ENCODE measurements at regions not wholly inside any gene's neighbourhood (a gene's known extent, or its start where the extent isn't known, plus 50 kb on each side); places are given as distances from the start of the nearest gene placed in this dataset.

GRCh38 chr2:120892271-120892966 is 156.8 kb downstream of the GLI2 start:
- FAIRE-seq, result no peak
- DNase-seq (ENCODE audit: extremely low spot score, insufficient read length, low read depth), result no peak

- FAIRE-seq (no peak), DNase-seq (ENCODE audit: extremely low spot score, insufficient read length, low read depth) (no peak)
Measured at GRCh38 chr2:120892967-120893667, 157.4 kb downstream of the GLI2 start.

GRCh38 chr2:120893811-120894584 is 158.3 kb downstream of the GLI2 start:
- no peak for FAIRE-seq
- no peak for DNase-seq (ENCODE audit: extremely low spot score, insufficient read length, low read depth)

- FAIRE-seq (no peak), DNase-seq (ENCODE audit: extremely low spot score, insufficient read length, low read depth) (no peak)
Measured at GRCh38 chr2:120894966-120895365, 159.3 kb downstream of the GLI2 start.

GRCh38 chr2:120896126-120896525 is 160.5 kb downstream of the GLI2 start:
- FAIRE-seq, result no peak

GRCh38 chr2:120896901-120897300 is 161.2 kb downstream of the GLI2 start:
- DNase-seq (ENCODE audit: extremely low spot score, insufficient read length, low read depth) (no peak), FAIRE-seq (no peak)

More at GRCh38 chr2:120896126-120896525, 160.5 kb downstream of the GLI2 start:
- no peak for DNase-seq (ENCODE audit: extremely low spot score, insufficient read length, low read depth)

- FAIRE-seq, result no peak
- DNase-seq (ENCODE audit: extremely low spot score, insufficient read length, low read depth), result no peak
Measured at GRCh38 chr2:120897399-120897798, 161.7 kb downstream of the GLI2 start.

GRCh38 chr2:120898496-120898895 is 162.8 kb downstream of the GLI2 start:
- DNase-seq (ENCODE audit: extremely low spot score, insufficient read length, low read depth) (no peak), FAIRE-seq (no peak)

- no peak for FAIRE-seq
- DNase-seq (ENCODE audit: extremely low spot score, insufficient read length, low read depth), result no peak
Measured at GRCh38 chr2:120898961-120899750, 163.5 kb downstream of the GLI2 start.

GRCh38 chr2:120899771-120900170 is 164.1 kb downstream of the GLI2 start:
- FAIRE-seq, result no peak
- no peak for DNase-seq (ENCODE audit: extremely low spot score, insufficient read length, low read depth)

- DNase-seq (ENCODE audit: extremely low spot score, insufficient read length, low read depth) (no peak), FAIRE-seq (no peak)
Measured at GRCh38 chr2:120901201-120901600, 165.5 kb downstream of the GLI2 start.

GRCh38 chr2:120902592-120902991 is 166.9 kb downstream of the GLI2 start:
- DNase-seq (ENCODE audit: extremely low spot score, insufficient read length, low read depth), result no peak
- no peak for FAIRE-seq

GRCh38 chr2:120904379-120904778 is 168.7 kb downstream of the GLI2 start:
- FAIRE-seq, result no peak

GRCh38 chr2:120904830-120905234 is 169.2 kb downstream of the GLI2 start:
- DNase-seq (ENCODE audit: extremely low spot score, insufficient read length, low read depth), result no peak
- FAIRE-seq, result no peak

More at GRCh38 chr2:120904379-120904778, 168.7 kb downstream of the GLI2 start:
- DNase-seq (ENCODE audit: extremely low spot score, insufficient read length, low read depth), result no peak

GRCh38 chr2:120905298-120905697 is 169.6 kb downstream of the GLI2 start:
- FAIRE-seq (no peak), DNase-seq (ENCODE audit: extremely low spot score, insufficient read length, low read depth) (no peak)

- no peak for DNase-seq (ENCODE audit: extremely low spot score, insufficient read length, low read depth)
- no peak for FAIRE-seq
Measured at GRCh38 chr2:120905824-120906571, 170.3 kb downstream of the GLI2 start.

- no peak for DNase-seq (ENCODE audit: extremely low spot score, insufficient read length, low read depth)
Measured at GRCh38 chr2:120906914-120907313, 171.2 kb downstream of the GLI2 start.

GRCh38 chr2:120907822-120908221 is 172.2 kb downstream of the GLI2 start:
- no peak for DNase-seq (ENCODE audit: extremely low spot score, insufficient read length, low read depth)

More at GRCh38 chr2:120906914-120907313, 171.2 kb downstream of the GLI2 start:
- no peak for FAIRE-seq

GRCh38 chr2:120908314-120908975 is 172.8 kb downstream of the GLI2 start:
- DNase-seq (ENCODE audit: extremely low spot score, insufficient read length, low read depth), result no peak
- FAIRE-seq, result no peak

More at GRCh38 chr2:120907822-120908221, 172.2 kb downstream of the GLI2 start:
- no peak for FAIRE-seq

Measured in GM18507 (cell line).